NCI-H2081 (cell line): ENCODE measurements at regions not wholly inside any gene's neighbourhood (a gene's known extent, or its start where the extent isn't known, plus 50 kb on each side); places are given as distances from the start of the nearest gene placed in this dataset.

Experiments
- DNase-seq, 2 experiments: peaks; one replicate each; lab custom pipeline; 2025; lab: John Stamatoyannopoulos, UW

DNA sequence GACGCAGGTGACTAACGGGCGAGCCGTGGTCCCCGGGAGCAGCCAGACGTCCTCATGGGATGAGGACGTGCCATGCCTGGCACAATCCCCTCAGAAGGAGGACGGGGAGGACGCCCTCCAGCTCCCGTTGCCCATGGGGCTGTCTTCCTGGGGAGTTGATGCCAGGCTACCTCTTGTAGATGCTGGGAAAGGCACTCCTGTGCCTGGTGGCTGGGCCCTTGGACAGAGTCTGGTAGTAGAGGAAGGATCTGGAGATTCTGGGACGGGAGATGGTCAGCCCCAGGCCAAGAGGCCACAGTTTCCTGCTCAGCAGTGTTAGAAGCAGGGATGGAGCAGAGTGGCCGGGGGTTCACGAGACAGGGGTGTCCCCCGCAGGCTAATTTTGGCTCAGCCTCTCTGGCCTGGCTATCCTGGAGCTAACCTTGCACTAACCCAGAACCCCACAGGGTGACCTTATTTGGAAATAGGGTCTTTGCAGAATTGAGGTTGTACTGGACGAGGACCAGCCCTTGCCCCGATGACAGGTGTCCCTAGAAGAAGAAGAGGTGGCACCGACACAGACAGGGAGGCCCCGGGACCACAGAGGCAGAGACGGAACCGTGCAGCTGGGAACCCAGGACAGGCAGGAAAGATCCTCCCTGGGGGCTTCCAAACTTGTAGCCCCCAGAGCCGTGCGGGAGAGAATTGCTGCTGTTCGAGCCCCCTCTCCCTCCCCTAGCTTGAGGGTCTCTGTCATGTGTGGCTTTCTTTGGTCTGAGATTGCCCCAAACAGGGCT is 50.1 kb upstream of the ADRA2C start:
- no peak for DNase-seq

DNA sequence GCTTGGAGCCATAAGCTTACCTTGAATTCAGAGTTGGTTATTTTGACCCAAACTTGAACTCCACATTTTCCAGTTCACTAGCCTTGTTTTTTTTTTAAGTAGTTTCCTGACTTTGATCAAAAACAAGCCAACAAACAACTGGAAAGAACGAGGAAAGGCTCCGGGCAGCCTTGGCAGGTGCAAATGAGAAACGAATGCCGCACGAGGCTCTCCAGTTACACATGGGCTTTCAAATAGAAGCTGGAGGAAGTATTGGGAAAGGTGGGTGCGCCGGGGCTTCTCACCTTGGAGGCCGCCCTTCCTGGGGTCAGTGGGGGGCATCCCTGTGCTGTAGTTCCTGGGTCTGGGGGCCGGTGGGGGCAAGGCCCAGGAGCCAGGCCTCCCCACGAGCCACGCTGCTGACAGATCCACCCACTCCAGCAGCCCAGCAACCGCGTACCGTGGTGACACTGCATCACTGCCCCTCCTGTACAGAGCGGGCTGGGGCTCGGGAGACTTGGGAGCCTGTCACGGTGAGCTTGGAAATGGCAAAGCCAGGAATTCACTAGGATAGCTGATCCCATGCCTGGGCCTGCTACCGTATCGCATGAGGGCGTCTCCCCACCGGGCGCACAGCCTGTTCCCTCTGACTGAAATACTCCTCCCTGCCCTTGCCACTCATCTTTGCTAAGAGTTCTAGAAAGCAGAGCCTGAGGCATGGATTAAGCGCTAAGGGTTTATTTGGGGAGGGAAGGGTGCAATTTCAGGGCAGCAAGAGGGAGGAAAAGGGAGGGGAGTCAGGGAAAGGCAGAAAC is 50.9 kb upstream of the ADRA2C start:
- no peak for DNase-seq

DNA sequence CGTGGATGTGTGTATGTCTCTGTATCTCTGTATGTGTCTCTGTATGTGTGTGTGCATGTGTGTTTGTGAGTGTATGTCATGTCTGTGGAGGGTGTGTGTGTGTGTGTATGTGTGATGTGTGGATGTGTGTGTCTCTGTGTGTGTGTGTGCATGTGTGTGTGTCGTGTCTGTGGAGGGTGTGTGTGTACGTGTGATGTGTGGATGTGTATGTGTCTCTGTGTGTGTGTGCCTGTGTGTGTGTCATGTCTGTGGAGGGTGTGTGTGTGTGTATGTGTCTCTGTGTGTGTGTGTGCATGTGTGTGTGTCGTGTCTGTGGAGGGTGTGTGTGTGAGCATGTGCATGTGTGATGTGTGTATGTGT is 51.6 kb upstream of the ADRA2C start:
- no peak for DNase-seq

DNA sequence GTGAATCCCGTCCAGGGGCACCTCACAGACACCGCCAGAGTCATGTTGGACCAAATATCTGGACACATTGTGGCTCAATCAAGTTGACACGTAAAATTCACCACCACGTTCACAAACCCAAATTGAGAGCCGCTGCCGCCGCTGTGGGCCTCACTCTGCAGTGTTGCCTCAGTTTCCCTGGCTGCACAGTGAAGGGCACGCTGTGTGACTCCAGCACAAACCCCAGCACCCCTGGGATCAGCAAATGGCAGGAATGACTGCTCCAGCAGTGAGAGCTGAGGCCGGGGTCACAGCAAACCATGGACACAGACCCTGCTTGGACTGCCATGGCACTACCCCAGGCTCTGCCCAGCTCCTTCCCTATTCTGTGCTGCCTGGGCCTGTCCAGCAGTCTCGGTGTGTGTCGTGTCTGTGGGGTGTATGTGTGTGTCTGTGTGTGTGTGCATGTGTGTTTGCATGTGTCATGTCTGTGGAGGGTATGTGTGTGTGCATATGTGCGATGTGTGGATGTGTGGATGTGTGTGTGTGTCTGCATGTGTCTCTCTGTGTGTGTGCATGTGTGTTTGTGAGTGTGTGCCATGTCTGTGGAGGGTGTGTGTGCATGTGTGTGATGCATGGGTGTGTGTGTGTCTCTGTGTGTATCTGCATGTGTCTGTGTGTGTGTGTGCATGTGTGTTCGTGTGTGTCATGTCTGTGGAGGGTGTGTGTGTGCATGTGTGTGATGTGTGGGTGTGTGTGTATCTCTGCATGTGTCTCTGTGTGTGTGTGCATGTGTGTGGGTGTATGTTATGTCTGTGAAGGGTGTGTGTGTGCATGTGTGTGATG is 52.2 kb upstream of the ADRA2C start:
- DNase-seq: no peak

DNA sequence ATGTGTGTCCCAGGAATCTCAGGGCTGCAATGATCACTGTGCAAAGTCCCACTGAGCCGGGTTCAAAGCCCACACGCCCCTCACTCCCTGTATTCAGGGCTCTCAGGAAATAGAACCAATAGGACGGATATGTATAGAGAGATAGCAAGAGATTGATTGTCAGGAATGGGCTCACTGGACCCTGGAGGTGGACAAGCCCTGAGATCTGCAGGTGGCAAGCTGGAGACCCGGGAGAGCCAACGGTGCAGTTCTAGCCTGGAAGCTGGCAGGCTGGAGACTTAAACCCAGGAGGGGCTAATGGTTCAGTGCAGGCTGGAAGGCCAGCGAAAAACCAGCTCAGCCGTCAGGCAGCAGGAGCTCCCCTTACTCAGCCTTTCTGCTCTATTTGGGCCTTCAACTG is 52.8 kb upstream of the ADRA2C start:
- DNase-seq: no peak

DNA sequence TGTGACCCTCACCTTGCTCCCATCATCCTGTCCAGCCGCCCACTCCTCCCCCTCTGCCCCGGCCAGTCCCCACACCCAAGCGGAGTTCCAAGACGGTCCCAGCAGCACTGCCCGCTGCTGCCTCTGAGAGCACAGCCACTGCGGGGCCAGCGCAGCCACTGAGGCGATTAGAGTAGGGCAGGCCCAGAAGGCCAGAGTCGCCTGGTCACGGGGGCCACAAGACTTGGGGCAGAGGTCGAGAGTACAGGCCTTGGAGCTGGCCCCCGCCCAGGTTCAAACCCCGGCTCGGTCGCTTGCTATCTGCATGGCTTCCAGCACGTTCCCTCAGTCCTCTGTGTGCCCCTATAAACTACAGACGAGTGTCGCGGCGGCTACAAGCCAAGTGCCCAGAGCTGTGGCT is 53.2 kb upstream of the ADRA2C start:
- no peak for DNase-seq

DNA sequence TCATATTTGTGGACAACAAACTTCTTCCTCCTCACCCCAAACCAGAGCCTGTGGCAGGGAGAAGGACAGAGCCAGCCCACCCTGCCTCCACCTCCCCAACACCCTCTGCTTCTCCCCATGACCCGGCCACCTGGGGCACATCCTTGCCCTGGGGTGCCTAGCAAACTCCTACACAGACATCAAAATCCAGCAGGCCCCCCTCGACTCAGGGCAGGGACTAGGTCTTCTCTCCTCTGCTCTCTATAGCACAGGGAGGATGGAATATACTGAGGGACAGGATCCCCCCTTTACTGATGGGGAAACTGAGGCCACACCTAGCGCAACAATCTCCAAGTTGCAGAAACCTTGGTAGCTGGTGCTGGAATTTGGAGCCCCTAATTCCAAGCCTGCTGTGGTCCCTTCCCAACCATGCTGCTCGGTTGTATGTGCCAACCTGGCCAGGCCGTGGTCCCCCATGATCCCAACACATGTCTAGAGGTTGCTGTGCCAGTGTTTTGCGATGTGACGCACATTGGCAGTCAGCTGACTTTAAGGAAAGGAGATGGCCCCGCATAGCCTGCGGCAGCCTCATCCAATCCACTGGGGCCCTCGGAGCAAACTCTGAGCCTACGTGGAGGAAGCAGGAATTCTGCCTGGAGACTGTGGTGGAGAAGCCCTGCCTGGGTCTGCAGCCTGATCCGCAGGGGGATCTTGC is 53.9 kb upstream of the ADRA2C start:
- no peak for DNase-seq

DNA sequence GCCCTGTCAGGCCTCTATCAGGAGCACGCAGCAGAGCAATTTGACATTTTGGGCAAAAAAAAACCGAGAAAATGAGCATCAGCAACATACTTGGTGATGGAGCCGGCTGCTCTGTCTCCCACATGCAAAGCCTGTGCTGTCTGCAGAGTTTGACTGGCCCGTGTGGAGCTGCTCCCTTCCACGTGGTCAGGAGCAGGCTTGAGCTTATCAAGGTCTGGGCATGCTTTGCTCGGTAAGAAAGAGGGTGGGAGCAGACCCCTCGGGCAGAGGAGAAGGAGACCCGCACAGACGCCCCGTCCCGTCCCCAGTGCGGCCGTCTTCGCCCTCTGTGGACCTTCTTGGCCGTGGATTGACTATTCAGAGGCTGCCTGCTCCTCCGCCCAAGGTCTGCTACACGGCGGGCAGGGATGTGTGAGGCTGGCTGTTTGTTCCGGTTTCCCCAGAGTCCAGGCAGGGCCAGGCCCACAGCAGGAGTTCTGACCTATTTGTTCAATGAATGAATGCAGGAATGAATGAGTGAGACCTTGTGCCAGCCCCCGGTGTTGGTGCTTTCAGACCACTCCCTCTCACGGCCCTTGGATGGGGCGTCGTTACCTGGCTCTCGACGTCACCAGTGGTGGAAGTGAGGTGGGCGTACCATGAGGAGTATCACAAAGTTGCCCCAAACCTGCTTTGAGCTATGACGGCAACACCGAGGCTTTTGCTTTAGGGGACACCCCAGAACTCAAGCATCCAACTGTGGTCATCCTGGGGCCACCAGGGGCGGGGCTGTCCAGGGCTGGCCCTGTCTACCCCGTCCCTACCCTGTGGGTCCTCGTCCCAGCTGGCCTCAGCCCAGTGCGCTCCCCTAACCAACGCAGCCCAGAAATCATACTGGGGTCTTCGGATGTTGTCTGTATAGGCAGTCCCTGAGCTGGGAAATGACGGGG is 54.7 kb upstream of the ADRA2C start:
- DNase-seq: no peak

DNA sequence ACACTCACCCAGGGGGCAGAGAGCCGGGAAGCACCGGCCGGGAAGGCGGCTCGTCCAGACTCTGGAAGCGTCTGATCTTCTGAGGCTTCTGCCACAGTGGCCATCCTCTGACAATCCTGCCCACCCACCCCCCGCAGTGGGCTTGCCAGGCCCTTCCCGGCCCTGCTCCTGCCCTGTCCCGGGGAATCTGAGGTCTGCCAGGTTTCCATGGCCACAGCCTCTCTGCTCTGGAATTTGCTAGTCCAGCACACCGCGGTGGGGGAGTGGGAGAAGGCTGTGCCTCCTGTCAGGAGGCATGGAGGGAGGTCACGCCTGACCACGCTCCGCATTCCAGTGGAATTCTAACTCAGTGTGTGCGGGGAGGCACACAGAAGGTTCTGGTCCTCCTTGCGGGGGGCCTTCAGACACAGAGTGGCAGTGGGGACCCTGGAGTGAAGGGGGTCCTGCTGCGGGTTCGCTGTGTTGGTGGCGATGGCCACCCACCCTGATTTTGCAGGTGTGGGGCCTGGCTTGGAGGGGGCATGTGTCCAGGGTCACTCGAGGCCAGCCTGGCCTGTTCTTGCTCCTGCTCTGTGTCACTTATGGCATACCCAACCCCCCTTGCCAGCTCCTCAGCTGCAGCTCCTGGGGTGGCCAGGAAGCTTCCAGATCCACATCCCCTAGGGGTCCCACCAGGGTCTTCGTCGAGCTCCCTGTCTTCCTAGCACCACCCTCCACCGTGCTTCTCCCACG is 55.6 kb upstream of the ADRA2C start:
- DNase-seq: no peak

DNA sequence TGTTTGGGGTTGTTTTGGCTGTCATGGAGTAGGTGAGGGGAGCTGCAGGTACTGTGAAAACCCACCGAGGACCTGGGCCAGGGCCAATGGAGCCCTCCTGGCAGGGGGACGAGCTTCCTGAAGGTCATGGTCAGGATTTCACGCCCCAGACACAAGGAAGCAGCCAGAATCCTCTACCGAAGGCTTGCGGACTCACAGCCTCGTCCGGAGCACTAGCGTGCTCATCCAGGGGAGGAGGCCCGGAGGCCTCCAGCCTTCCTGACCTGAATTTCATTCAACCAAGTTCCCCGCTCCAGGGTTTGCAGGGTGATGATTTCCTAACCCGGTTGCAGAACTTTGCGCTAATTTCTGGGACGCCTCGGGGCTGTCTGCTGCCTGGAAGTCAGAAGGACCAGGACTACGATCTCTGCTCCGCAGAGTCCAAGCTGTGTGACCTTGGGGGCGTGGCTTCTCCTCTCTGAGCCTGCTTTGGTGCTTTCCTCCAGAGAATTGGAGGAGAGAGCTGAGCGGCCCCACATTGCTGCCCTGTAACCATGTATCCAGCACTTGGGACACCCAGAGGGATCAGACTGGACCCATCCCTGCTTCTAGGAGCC is 56.2 kb upstream of the ADRA2C start:
- no peak for DNase-seq

DNA sequence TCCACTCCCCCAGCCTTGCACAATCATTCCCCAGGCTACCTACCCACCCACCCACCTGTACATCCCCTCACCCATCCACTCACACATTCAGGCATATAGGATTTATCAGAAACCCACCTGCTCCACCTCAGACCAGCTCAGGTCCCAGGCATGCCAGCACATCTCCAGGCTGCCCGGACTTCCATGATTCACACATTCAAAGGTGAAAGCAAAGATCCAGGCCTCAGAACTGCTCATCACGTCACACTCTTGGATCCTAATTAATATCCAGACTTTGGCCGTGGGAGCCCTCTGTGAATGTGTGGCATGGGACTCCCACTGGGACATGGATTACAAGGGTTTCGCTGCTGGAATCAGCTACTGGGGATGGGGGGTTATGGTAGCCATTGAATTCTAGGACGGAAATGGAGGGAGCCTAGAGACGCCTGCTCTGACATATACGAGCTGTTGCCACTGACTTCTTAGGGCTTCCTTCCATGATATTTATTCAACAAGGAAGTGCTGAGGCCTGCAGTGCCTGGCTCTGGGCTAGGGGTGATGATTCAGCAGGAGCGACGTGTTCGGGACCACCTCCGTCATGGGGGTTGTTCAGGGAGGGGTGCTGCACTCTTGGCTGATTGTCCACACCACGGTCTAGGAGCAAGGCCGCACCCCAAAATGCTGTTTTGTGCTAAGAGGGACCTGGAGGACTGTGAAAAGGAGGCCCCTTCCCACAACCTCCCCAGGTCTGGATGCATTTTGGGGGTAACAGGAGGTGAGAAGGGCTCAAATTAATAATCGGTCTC is 56.9 kb upstream of the ADRA2C start:
- DNase-seq: no peak

DNA sequence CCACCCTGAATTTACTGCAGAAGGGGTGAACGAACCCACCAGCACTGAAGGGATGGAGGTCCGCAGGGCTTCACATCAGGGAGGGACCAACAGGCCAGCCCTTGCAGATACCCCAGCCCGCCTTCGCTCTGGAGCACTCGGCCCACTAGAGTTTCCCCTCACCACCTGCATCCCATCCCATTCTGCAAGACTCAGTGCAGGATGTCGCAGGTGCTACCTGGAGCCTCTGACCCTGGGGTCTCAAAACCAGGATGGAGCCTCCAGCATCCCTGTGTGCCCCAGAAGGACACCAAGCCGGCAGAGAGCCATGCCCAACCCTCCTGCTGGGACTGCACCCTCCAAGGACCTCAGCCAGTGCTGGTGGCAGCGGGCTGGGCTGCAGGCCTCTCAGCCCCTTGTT is 57.6 kb upstream of the ADRA2C start:
- DNase-seq: no peak

DNA sequence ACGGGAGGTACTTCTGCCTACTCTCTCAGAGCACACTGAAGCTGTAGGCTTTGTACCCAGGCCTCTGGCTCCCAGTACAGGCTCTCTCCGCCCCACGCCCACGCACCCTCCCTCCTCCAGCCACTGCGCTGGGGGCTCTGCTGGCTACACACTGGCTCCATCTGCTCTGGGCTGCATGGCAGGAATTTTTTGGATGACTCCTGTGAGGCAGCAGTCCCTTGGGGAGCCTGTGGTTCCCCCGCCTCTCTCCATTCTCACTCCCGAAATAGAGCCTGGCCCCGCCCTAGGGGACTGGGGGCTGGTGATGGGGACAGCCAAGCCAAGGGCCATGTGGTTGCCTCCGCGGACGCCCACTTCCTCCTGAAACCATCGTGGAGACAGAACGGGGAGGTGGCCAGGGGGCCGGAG is 58.1 kb upstream of the ADRA2C start:
- no peak for DNase-seq

DNA sequence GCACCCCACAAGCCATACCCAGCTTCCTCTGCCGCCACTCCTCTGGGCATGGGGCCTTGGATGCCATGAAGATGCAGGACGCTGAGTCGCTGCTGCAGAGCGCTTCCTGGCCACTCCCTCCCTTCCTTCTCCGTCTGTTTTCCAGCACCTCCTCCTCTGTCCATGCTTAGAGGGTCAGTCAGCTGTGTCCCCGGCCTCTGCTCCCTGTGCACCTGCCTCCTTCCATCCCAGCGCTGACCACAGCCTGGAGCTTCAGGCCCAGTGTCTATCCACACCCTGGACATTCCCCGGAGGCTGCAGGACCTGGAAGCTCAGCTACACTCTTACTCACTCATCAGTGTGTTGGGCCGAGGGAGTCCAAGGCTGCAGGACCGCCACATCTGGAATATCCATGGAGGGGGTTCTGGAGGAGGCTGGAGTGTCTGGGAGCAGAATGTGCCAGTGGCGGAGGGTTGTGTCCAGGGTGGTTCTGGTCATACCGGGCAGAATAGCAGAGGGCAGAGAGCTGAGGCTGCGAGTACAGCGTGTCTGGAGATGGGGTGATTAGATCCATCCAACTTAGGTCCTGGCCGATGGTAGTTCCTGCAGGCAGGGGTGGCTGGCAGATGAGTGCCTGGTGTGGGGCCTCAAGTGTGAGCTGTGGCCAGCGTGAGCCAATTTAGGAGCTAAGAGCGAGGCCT is 58.6 kb upstream of the ADRA2C start:
- no peak for DNase-seq

DNA sequence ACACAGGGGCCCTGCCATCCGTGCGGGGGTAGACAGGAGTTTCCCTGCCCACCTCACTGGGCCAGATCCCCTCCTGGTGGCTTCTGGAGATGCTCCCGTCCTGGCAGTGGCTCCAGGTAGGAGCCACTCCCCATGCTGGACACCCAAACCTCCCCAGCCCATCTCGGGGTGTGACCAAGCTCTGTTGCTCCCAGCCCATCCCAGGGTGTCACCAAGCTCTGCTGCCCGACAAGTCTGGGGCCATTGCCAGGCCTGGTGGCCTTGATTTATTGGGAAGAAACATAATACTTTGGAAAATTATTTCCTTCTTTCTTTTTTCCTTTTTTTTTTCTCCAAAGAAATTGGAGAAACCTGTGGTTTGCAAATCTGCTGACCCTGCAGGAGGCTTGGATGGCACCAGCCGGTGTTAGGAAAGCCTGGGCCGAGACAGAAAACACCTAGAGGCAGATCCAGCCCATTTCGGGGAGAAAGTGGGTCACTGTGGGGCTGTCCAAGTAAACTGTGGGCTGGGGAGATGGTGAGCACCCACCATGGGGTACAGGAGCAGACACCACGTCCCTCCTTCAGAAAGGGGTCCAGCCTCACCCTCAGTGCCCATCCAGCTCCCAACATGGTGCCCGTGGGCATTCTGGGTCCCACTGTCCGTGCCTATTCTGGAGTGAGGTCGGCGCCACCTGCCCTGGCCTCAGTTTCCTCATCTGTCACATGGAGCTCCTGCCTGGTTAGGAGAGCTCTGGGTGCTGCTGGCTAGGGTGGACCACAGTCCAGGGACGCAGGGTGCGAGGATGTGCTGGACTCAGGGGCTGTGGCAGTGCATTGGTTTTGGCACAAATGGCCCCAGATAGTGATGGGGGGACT is 59.4 kb upstream of the ADRA2C start:
- DNase-seq: no peak

DNA sequence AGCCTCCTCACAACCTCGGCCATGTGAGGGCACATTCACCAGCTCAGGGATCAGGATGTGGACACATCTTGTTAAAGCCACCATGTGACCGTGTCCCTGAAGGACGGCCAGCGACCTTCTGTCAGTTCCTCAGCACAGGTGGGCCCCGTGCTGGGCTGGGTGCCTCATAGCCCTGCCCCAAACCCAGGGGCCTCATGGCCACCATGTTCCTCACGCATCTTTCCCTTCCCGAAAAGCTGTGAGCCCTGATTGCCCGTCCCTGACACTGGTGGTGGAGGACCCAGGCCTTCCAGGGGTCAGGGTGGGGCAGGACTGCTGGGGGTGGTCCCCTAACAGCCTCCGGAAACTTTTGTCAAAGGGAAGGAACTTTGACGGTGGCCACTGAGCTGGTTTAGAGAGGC is 60.1 kb upstream of the ADRA2C start:
- no peak for DNase-seq

DNA sequence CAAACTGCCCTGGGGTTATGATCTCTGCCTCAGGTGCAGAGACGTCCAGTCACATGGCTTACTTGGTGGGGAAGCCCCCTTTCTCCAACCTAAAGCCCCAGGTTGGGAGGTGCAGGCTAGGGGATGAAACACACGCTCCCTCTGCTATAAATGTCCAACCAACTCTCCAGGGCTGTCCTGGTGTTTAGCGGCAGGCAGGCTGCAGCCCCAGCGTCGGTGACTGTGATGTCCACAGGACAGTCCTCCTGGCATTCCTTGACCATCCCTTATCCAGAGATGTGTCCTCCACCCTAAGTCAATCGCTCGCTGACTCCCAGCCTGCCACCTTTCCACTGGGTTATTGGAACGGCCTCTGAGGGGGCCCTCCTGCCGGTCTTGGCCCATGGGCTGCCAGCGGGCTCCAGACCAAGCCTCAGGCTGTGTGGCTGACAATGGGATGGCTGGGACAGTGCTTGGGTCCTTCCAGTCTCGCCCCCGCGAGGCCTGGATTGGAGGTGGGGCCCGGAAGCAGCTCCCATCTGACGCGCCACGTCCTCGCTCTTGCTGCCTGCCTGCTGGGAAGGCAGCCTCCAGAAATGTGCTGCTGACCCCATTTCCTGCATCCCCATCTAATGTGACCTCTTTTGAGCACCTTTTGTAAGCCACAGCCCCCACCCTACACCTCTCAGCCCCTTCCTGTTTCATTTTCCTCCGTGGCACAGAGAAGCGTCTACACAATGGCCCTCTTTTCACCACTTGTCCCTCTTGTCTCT is 60.8 kb upstream of the ADRA2C start:
- no peak for DNase-seq
